Astrocyte of the cerebellum (primary cell): ENCODE measurements at regions not wholly inside any gene's neighbourhood (a gene's known extent, or its start where the extent isn't known, plus 50 kb on each side); places are given as distances from the start of the nearest gene placed in this dataset.

Source experiments
- DNase-seq: peaks from one replicate; pipeline ENCODE4 v3.0.0-alpha.2; 2011; ENCODE audit warnings: low read depth
- H3K4me3 ChIP-seq: 2 replicates; pipeline ENCODE4 v1.5.1; 2011; ENCODE audit warnings: mild to moderate bottlenecking, low read depth, low read length, moderate library complexity
- CTCF ChIP-seq: IDR thresholded peaks from 2 replicates; pipeline ENCODE4 v1.5.1; 2012; ENCODE audit warnings: low read length, low read depth, moderate library complexity, mild to moderate bottlenecking; ENCODE audit errors: missing control alignments
- in situ Hi-C: cut with HindIII; loops from 2 replicates; pipeline ENCODE4 v1.10.0; 2017; ENCODE audit warnings: low sequenced_read_pairs

- H3K4me3 ChIP-seq, result no peak overlapping the region
- no peak for DNase-seq
- peak; percentile 39 for TF ChIP-seq CTCF
- in situ Hi-C loops, result no loop called here
These were observed 63.6 kb upstream of the SLC28A3 start for GRCh38 chr9:84404095-84404686.

GRCh38 chr9:84405667-84406066, 65.1 kb upstream of the SLC28A3 start:
- no peak for TF ChIP-seq CTCF
- in situ Hi-C loops, result no loop called here
- H3K4me3 ChIP-seq, result no peak overlapping the region
- DNase-seq, result no peak

- DNase-seq, result no peak
- in situ Hi-C loops, result no loop called here
- no peak overlapping the region for H3K4me3 ChIP-seq
- TF ChIP-seq CTCF, result no peak
These were observed 67.9 kb upstream of the SLC28A3 start for GRCh38 chr9:84408416-84408815.

- no peak for TF ChIP-seq CTCF
- in situ Hi-C loops, result no loop called here
- H3K4me3 ChIP-seq, result no peak overlapping the region
- DNase-seq, result peak; percentile 3
These were observed 71.2 kb upstream of the SLC28A3 start for GRCh38 chr9:84411683-84412267.

- H3K4me3 ChIP-seq, result no peak overlapping the region
- in situ Hi-C loops, result no loop called here
- TF ChIP-seq CTCF, result no peak
- DNase-seq, result no peak
These were observed 72.1 kb upstream of the SLC28A3 start for GRCh38 chr9:84412654-84413053.

- no peak for TF ChIP-seq CTCF
- in situ Hi-C loops, result no loop called here
- no peak overlapping the region for H3K4me3 ChIP-seq
- no peak for DNase-seq
These were observed 72.7 kb upstream of the SLC28A3 start for GRCh38 chr9:84413301-84413700.
